ENCODE measurements at regions not wholly inside any gene's neighbourhood (a gene's known extent, or its start where the extent isn't known, plus 50 kb on each side); places are given as distances from the start of the nearest gene placed in this dataset.

DNA sequence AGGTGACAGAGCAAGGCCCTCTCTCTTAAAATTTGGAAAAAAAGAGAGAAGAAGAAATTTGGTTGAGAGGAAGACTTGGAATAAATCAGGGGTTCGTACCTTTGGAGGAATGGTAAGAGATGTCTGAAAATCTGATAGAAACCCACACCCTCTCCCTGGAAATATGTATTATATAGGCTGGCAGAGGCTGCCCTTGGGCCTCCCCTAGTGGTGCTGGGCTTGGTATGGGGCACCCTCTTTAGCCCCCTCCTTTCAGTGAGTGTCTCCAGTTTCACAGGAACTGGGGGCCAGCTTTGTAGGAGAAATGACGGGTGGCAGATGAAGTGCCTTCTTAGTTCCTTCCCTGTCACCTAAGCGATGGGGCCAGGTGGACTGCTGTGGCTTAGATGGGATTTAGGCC lies 82.9 kb upstream of the SLC2A1 start:
- ATAC-seq (no peak), DNase-seq (no peak)
- TF ChIP-seq, protein P1, sequence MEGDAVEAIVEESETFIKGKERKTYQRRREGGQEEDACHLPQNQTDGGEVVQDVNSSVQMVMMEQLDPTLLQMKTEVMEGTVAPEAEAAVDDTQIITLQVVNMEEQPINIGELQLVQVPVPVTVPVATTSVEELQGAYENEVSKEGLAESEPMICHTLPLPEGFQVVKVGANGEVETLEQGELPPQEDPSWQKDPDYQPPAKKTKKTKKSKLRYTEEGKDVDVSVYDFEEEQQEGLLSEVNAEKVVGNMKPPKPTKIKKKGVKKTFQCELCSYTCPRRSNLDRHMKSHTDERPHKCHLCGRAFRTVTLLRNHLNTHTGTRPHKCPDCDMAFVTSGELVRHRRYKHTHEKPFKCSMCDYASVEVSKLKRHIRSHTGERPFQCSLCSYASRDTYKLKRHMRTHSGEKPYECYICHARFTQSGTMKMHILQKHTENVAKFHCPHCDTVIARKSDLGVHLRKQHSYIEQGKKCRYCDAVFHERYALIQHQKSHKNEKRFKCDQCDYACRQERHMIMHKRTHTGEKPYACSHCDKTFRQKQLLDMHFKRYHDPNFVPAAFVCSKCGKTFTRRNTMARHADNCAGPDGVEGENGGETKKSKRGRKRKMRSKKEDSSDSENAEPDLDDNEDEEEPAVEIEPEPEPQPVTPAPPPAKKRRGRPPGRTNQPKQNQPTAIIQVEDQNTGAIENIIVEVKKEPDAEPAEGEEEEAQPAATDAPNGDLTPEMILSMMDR (IDR thresholded peaks at IDR 0.05): no peak
- H3K27ac ChIP-seq: no peak overlapping the region
- H3K36me3 ChIP-seq: no peaks in the 10 kb centered on the region
- intact Hi-C loops (cut with DNase I): no loop called here
- no peak overlapping the region for H3K4me3 ChIP-seq
- no peaks in the 10 kb centered on the region for H3K9me3 ChIP-seq
- H3K4me1 ChIP-seq: no peaks in the 10 kb centered on the region
- whole genome bisulfite sequencing, 2 donors: 94 to 95% methylated on average over 3 of the region's 3 CpGs
- H3K27me3 ChIP-seq: no peaks in the 10 kb centered on the region

DNA sequence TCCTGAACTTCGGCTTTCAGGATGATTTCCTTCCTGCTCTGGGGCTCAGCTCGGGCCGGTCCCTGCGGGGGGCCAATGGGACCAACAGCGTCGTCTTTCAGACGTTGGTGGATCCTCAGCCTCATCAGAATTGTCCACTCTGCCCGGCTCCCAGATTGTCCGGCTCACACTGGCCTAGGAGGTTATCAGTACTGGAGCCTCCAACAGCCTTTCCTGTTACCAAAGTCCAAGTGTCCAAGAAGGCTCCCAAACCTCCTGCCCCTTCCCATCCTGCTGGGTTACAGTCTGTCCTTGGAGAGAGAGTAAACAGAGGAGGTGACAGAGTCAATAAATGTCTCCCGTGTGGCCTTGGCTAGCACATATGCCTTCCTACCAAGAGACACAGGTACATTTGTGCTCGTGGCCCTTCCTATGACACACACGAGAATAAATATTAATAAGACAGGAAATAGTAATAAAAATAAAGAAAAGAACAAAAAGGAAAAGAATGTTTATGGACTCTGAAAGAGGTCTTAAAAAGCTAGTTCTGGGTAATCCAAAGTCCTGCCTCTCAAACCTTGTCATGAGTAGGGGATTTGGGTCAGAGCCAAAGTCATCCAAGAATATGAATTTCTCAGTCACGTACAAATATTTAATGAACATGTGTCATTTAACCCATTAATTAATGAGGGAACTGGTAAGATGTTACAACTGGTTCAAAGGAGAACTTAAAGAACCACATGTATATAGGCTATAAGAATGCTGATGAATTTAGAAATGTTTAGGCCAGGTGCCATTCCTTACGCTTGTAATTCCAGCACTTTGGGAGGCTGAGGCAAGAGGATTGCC lies 80.8 kb upstream of the SLC2A1 start:
- H3K36me3 ChIP-seq: no peaks in the 10 kb centered on the region
- no peak overlapping the region for H3K4me3 ChIP-seq
- no peak for DNase-seq
- TF ChIP-seq, protein P1 (IDR thresholded peaks at IDR 0.05): no peak
- H3K4me1 ChIP-seq: no peaks in the 10 kb centered on the region
- no peaks in the 10 kb centered on the region for H3K27me3 ChIP-seq
- H3K9me3 ChIP-seq: no peaks in the 10 kb centered on the region
- WGBS, 2 donors: 53 to 55% methylated on average over 14 of the region's 14 CpGs
- no peak overlapping the region for H3K27ac ChIP-seq
- ATAC-seq: no peak
- intact Hi-C loops (cut with DNase I): no loop called here

DNA sequence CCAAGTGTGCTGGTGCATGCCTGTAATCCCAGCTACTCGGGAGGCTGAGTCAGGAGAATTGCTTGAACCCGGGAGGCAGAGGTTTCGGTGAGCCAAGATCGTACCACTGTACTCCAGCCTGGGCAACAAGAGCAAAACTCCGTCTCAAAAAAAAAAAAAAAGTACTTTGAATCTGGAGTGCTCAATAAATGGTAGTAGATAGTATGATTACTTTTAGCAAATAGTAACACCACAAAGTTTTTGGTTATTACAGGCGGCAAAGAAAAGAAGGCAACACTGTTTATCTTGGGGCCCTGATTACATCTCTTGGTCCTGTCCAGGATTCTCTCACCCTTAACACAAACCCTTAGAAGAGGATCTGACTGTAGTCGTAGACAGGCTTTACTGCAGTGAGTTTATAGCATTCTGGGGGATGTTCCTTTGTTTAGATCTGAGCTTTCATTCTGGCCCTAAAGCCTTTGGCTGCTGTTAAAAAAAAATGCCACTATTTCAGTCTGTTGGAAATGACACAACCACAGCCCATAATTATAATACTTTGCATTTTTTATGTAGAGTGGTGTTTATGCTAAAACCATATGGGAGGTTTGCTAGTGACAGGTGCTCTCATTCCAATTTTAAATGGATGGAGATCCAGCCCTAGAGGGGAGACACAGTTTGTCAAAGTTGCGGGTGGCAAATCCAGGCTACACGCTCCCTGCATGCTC lies 79.7 kb upstream of the SLC2A1 start:
- no peak overlapping the region for H3K4me3 ChIP-seq
- H3K27ac ChIP-seq: no peak overlapping the region
- intact Hi-C loops (cut with DNase I): no loop called here
- H3K36me3 ChIP-seq: no peaks in the 10 kb centered on the region
- no peaks in the 10 kb centered on the region for H3K27me3 ChIP-seq
- H3K4me1 ChIP-seq: no peaks in the 10 kb centered on the region
- DNase-seq (no peak), ATAC-seq (no peak)
- TF ChIP-seq, protein P1 (IDR thresholded peaks at IDR 0.05): no peak
- H3K9me3 ChIP-seq: no peaks in the 10 kb centered on the region
- 94% methylated on average over 9 of the region's 9 CpGs for WGBS, 2 donors

DNA sequence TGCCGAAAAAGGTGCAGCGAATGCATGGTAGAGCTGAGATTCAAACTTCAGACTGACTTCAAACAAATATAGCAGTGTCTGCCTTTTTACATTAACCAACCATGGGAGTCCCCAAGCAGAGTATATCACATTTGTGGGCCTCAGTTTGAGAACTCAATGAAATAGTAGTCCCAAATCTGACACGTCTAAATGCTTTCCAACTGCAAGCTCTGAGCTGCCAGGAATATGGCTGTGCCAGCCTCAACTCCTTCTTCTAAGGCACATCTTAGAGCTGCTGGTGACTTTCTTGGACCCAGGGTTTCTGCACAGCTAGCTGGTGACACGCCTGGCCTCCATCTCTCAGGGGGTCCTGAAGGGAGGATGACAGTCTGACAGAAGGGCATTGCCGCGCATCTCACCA lies 78.8 kb upstream of the SLC2A1 start:
- H3K36me3 ChIP-seq: no peaks in the 10 kb centered on the region
- TF ChIP-seq, protein P1 (IDR thresholded peaks at IDR 0.05): no peak
- ATAC-seq (no peak), DNase-seq (no peak)
- H3K27ac ChIP-seq: no peak overlapping the region
- no peaks in the 10 kb centered on the region for H3K4me1 ChIP-seq
- WGBS, 2 donors: 93 to 94% methylated on average over 6 of the region's 6 CpGs
- H3K9me3 ChIP-seq: no peaks in the 10 kb centered on the region
- intact Hi-C loops (cut with DNase I): no loop called here
- no peaks in the 10 kb centered on the region for H3K27me3 ChIP-seq
- H3K4me3 ChIP-seq: no peak overlapping the region

All from heart right ventricle (tissue), 16 donors.